GM12878 (cell line): ENCODE measurements at regions not wholly inside any gene's neighbourhood (a gene's known extent, or its start where the extent isn't known, plus 50 kb on each side); places are given as distances from the start of the nearest gene placed in this dataset.

ENCODE experiments used
- GABPA ChIP-seq: IDR thresholded peaks from 2 replicates; pipeline ENCODE4 v1.6.1; 2014; ENCODE audit warnings: antibody characterized with exemption, low read depth, mild to moderate bottlenecking, inconsistent platforms
- GATAD2B ChIP-seq: fragments of 450-650 bp; conservative IDR thresholded peaks from 2 replicates; pipeline ENCODE4 v1.6.1; 2017; ENCODE audit warnings: low read depth, mild to moderate bottlenecking, moderate library complexity
- POLR2A ChIP-seq: IDR thresholded peaks from 2 replicates; pipeline ENCODE4 v1.6.1; 2011; ENCODE audit warnings: low read depth, mild to moderate bottlenecking, low read length
- RELA ChIP-seq: fragments of 450-650 bp; IDR thresholded peaks from 2 replicates; pipeline ENCODE4 v1.8.0; 2014; ENCODE audit warnings: borderline replicate concordance; ENCODE audit not compliant: partially characterized antibody
- RFX5 ChIP-seq: IDR thresholded peaks from 2 replicates; pipeline ENCODE4 v1.6.1; 2011; ENCODE audit warnings: low read depth, low read length, improper control_type of control experiment
- TF ChIP-seq, protein P1 (sequence below), 3 experiments: IDR thresholded peaks in 2 of 3; conservative IDR thresholded peaks in 1 of 3; 2 replicates each; pipeline ENCODE4 v1.5.1; 2011; ENCODE audit warnings: low read depth in 3 of 3, low read length in 3 of 3, mild to moderate bottlenecking in 3 of 3, control low read depth in 2 of 3, moderate library complexity in 2 of 3, inconsistent platforms in 1 of 3, mixed read lengths in 1 of 3; ENCODE audit not compliant: control insufficient read depth in 2 of 3, insufficient read depth in 1 of 3; ENCODE audit errors: extremely low read depth in 1 of 3

DNA sequence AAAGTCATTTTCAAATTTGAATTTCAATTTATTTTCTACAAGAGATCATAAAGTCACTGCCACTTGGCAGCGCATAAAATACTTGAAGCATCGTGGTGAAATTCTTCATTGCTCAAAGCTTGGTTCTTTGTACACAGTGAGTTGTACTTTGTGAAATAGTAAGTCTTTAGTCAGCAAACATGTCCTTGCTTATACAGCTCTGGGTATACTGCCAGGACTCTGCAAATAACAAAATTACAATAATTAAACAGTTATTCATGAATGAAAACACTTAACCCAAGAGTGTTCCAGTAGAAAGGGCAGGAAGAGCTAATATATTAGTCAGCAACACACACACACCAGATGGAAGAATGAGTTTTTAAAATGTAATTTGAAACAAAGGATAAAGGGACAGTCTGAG lies 1300.9 kb upstream of the DIAPH2 start:
- TF ChIP-seq GABPA (no peak), GATAD2B (no peak), RFX5 (no peak), POLR2A (no peak), RELA (no peak)
- TF ChIP-seq, protein P1, sequence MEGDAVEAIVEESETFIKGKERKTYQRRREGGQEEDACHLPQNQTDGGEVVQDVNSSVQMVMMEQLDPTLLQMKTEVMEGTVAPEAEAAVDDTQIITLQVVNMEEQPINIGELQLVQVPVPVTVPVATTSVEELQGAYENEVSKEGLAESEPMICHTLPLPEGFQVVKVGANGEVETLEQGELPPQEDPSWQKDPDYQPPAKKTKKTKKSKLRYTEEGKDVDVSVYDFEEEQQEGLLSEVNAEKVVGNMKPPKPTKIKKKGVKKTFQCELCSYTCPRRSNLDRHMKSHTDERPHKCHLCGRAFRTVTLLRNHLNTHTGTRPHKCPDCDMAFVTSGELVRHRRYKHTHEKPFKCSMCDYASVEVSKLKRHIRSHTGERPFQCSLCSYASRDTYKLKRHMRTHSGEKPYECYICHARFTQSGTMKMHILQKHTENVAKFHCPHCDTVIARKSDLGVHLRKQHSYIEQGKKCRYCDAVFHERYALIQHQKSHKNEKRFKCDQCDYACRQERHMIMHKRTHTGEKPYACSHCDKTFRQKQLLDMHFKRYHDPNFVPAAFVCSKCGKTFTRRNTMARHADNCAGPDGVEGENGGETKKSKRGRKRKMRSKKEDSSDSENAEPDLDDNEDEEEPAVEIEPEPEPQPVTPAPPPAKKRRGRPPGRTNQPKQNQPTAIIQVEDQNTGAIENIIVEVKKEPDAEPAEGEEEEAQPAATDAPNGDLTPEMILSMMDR (IDR thresholded peaks at IDR 0.05 in 2 of 3, conservative IDR thresholded peaks at IDR 0.05 in 1 of 3; ENCODE audit: control insufficient read depth in 2 of 3, extremely low read depth in 1 of 3, insufficient read depth in 1 of 3, low read depth in 3 of 3, low read length in 3 of 3): no peak
